ENCODE measurements at regions not wholly inside any gene's neighbourhood (a gene's known extent, or its start where the extent isn't known, plus 50 kb on each side); places are given as distances from the start of the nearest gene placed in this dataset.

GRCh38 chr14:22262881-22263280 lies 326.1 kb downstream of the DAD1 start:
- TF ChIP-seq EZH2 (IDR thresholded peaks at IDR 0.05; ENCODE audit: insufficient read depth, poor library complexity, severe bottlenecking) (no peak), EZH2phosphoT487 (IDR thresholded peaks at IDR 0.05; ENCODE audit: insufficient read depth, low read depth) (no peak)

All from GM23248 (cell line).